C4-2B (cell line): ENCODE measurements at regions not wholly inside any gene's neighbourhood (a gene's known extent, or its start where the extent isn't known, plus 50 kb on each side); places are given as distances from the start of the nearest gene placed in this dataset.
"Not testable (repeated sequence)": the region's sequence is repeated elsewhere in the genome, so short reads cannot be mapped to it uniquely, and the experiment has no call there.

Experiments
- H3K27ac ChIP-seq: fragments of 450-650 bp; 2 replicates; pipeline ENCODE4 v1.5.1; 2017
- ZFX ChIP-seq: fragments of 450-650 bp; IDR thresholded peaks from 2 replicates; pipeline ENCODE4 v1.6.1; 2017
- TF ChIP-seq, protein P1 (sequence below): fragments of 450-650 bp; conservative IDR thresholded peaks from 2 replicates; pipeline ENCODE4 v1.5.1; 2017; ENCODE audit warnings: mild to moderate bottlenecking

DNA sequence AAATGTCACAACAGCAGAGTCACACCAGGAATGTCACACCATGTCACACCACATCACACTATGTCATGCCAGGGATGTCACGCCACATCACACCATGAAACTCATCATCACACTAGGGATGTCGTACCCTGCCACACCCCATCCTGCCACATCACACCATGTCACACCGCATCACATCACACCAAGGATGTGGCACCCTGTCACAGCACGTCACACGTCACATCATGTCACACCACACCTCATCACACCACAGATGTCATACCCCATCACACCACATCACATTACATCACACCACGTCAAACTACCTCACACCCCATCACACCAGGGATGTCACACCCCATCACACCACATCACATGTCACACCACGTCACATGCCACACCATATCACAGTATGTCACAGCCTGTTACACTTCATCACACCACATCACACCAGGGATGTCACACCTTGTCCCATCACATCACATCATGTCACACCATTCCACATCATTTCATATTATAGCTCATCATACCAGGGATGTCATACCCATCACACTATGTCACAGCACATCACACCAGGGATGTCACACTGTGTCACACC lies 90.9 kb downstream of the TMEM121 start:
- TF ChIP-seq ZFX: no peak
- TF ChIP-seq, protein P1, sequence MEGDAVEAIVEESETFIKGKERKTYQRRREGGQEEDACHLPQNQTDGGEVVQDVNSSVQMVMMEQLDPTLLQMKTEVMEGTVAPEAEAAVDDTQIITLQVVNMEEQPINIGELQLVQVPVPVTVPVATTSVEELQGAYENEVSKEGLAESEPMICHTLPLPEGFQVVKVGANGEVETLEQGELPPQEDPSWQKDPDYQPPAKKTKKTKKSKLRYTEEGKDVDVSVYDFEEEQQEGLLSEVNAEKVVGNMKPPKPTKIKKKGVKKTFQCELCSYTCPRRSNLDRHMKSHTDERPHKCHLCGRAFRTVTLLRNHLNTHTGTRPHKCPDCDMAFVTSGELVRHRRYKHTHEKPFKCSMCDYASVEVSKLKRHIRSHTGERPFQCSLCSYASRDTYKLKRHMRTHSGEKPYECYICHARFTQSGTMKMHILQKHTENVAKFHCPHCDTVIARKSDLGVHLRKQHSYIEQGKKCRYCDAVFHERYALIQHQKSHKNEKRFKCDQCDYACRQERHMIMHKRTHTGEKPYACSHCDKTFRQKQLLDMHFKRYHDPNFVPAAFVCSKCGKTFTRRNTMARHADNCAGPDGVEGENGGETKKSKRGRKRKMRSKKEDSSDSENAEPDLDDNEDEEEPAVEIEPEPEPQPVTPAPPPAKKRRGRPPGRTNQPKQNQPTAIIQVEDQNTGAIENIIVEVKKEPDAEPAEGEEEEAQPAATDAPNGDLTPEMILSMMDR: no peak
- no peak overlapping the region for H3K27ac ChIP-seq

DNA sequence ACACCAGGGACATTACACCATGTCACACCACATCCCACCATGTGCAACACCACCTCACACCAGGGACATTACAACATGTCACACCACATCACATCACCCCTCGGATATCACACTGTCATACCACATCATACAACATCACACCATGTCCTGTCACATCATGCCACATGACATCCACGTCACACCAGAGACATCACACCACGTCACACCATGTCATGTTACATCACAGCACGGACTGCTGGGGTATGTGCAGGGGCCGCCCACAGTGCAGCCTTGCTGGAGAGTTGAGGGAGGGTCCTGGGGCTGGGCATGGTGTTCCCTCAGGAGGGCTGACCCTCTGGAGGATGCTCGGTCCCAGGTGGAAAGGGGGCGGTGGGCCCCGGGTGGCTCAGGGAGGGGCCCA lies 91.4 kb downstream of the TMEM121 start:
- not testable (repeated sequence) for H3K27ac ChIP-seq

DNA sequence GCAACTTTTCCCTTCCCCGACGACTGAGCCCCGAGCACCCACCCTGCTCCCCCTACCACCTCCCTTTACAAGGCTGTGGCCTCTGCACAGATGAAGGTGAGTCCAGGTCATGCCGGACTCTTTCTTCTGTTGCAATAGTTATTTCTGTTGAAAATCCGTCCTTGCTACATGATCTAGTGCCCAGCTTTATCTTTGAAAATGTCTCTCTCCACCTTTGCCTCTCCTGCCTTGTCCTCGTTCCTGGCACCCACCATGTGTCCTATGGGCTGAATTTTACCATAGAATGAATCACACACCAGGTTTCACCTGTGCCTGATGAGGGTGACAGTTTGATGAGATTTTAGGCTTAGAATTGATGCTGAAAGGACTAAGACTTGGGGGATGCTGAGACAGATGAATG lies 92.9 kb downstream of the TMEM121 start:
- not testable (repeated sequence) for H3K27ac ChIP-seq

DNA sequence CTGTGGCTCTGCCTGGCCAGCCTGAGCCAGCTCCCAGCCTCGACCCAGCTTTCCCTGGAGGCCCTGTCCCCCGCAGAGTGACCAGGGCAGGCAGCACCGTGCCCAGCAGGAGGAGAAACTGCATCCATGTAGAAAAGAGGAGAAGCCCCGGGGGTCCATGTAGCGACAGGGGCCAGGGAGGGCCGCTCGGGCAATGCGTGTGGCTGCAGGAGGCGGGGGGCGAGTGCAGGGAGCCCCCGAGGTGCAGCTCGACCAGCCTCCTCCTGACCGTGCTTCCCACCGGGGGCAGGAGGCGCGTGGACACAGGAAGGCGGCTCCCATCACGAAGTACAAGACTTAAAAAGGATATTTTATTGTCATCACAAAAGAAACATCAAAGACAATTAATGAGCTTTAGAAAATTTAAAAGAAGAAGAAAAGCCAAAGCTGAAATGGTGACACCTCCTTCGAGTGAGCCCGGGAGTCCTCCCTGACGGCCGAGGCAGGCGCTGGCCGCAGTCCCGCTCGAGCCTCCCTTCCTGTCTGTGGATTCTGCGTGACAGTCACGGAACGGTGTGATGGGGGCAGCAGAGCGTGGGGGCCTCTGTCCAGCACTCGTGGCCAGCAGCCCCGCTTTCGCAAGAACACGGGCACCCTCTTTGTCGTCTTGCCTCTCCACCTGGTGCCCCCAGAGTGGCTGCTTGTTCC lies 93.9 kb downstream of the TMEM121 start:
- not testable (repeated sequence) for H3K27ac ChIP-seq

- not testable (repeated sequence) for H3K27ac ChIP-seq
These were observed 94.6 kb downstream of the TMEM121 start for GRCh38 chr14:105620865-105621471.

DNA sequence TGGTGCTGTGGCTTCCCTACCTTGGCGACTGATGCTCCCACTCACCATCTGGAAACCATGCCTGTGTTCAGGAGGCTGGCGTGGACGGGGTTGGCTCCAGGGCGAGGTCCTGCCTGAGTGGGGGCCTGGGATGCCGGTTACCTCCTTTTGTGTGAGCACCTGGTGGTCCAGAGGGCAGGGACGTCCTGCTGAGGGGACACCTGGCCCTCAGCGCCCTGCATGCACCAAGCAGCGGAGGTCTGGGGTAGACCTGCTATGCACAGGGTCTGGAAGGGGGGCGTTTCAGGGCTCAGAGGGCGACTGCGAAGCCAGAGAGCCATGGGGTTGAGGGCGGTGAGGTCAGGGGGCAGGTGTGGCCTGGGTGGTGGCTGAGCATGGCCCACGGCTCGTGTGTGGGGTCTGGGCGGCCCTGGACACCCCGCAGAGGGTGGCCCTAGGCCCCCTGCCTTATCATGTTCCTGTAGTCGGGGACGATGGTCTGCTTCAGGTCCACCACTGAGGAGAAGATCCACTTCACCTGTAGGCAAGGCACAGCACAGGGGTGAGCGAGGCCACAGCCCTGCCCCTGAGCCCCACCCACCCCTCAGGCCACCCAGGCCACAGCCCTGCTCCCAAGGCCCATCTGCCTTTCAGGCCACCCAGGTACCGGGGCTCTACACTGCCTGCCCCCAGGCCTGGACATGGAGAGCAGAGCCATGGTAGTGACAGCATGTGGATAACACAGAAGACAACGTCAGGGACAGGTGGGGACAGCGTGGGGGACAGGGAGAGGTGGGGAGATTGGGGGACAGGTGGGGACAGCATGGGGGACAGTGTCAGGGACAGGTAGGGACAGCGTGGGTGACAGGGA lies 95.3 kb downstream of the TMEM121 start:
- not testable (repeated sequence) for H3K27ac ChIP-seq

DNA sequence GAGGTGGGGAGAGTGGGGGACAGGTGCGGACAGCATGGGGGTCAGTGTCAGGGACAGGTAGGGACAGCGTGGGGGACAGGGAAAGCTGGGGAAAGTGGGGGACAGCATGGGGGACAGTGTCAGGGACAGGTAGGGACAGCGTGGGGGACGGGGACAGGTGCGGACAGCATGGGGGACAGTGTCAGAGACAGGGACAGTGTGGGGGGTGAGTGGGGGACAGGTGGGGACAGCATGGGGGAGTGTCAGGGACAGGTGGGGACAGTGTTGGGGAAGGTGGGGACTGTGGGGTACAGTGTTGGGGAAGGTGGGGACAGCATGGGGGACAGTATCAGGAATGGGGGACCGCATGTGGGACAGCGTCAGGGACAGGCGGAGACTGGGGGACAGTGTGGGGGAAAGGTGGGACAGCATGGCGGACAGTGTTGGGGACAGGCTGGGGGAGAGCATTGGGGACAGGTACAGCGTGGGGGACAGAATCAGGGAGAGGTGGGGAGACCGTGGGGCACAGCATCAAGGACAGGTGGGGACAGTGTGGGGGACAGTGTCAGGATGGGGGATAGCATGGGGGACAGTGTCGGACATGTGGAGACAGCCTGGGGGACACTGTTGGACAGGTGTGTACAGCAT lies 96.1 kb downstream of the TMEM121 start:
- TF ChIP-seq ZFX: no peak
- TF ChIP-seq, protein P1: no peak
- no peak overlapping the region for H3K27ac ChIP-seq

DNA sequence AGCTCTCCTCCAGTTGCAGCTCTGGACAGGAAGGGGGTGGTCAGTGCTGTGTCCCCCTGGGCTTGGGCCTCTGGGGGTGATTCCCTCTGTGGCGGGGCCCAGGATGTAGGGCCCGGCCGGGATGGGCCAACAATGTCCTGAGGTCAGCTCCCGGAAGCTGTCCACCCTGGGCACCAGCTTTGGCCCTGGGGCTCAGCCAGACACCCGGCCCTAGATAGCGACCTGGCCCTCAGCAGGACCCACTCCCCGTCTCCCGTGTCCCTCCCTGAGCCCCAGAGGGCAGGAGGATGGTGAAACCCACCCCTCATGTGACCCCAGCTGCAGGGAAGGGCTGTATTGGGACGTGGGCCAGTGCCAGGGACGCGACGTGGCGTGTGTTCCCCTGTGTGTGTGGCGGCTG lies 96.8 kb downstream of the TMEM121 start:
- H3K27ac ChIP-seq: not testable (repeated sequence)

- not testable (repeated sequence) for H3K27ac ChIP-seq
These were observed 98.0 kb downstream of the TMEM121 start for GRCh38 chr14:105624346-105624745.

DNA sequence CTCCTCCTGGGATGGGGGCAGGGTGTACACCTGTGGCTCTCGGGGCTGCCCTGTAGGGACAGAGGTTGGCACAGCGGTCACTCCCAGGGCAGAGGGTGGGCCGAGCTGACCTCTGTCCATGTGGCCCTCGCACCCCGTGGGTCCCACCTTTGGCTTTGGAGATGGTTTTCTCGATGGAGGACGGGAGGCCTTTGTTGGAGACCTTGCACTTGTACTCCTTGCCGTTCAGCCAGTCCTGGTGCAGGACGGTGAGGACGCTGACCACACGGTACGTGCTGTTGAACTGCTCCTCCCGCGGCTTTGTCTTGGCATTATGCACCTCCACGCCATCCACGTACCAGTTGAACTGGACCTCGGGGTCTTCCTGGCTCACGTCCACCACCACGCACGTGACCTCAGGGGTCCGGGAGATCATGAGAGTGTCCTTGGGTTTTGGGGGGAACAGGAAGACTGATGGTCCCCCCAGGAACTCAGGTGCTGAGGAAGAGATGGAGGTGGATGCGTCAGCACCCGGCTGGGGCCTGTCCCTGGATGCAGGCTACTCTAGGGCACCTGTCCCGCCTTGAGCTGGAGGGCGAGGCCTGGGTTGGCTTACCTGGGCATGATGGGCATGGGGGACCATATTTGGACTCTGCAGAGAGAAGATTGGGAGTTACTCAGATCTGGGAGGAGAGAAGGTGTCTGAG lies 98.5 kb downstream of the TMEM121 start:
- not testable (repeated sequence) for H3K27ac ChIP-seq

DNA sequence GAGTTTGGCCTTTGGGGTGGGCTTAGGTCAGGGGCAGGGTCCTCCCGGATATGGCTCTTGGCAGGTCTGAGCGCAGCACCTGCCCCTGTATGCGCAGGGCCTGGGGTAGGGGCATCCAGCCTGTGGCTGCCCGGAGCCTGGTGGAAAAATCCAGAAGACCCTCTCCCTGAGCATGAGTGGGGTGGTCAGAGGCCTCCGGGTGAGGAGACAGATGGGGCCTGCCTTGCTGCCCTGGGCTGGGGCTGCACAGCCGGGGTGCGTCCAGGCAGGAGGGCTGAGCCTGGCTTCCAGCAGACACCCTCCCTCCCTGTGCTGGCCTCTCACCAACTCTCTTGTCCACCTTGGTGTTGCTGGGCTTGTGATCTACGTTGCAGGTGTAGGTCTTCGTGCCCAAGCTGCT lies 99.1 kb downstream of the TMEM121 start:
- H3K27ac ChIP-seq: not testable (repeated sequence)

DNA sequence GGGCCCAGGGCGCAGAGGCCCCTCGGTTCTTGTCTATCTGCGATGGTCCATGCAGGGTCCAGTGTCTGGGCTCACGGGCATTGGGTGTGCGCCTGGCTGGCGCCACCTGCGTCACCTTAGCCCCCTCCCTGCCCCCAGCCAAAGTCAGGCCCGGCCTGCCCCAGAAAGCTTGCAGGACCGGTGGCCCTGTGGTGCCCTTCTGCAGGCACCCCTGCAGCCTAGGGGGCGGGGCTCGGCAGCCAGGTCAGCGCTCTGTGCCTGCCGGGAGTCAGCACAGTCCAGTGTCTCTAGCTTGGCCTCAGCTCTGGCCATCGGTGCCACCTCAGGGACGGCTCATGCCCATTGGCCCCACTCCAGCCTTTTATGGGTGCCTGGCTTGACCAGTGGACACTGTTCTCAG lies 99.7 kb downstream of the TMEM121 start:
- not testable (repeated sequence) for H3K27ac ChIP-seq

- not testable (repeated sequence) for H3K27ac ChIP-seq
These were observed 100.3 kb downstream of the TMEM121 start for GRCh38 chr14:105626651-105627050.

GRCh38 chr14:105627287-105627686 lies 100.9 kb downstream of the TMEM121 start:
- not testable (repeated sequence) for H3K27ac ChIP-seq
